Neural cell (in vitro differentiated cells): ENCODE measurements at regions not wholly inside any gene's neighbourhood (a gene's known extent, or its start where the extent isn't known, plus 50 kb on each side); places are given as distances from the start of the nearest gene placed in this dataset.

Experiments
- H2AFZ ChIP-seq: fragments of 200-600, 300-800 bp; sonication (generic), shearing (Covaris generic); 2 replicates; pipeline ENCODE4 v1.6.0; 2014; ENCODE audit warnings: low read depth, mild to moderate bottlenecking, antibody characterized with exemption, low read length, moderate library complexity
- H3F3A ChIP-seq: fragments of 200-600 bp; shearing (Covaris generic); 2 replicates; pipeline ENCODE4 v1.6.1; 2016; ENCODE audit warnings: mild to moderate bottlenecking, moderate library complexity, mixed read lengths, antibody characterized with exemption, low read length; ENCODE audit not compliant: insufficient read depth, poor library complexity, severe bottlenecking
- H3K27ac ChIP-seq: fragments of 200-600, 300-800 bp; sonication (generic), shearing (Covaris generic); 2 replicates; pipeline ENCODE4 v1.5.1; 2014; ENCODE audit warnings: mild to moderate bottlenecking, low read length, moderate library complexity
- H3K27me3 ChIP-seq: fragments of 300-800, 200-600 bp; sonication (generic), shearing (Covaris generic); 2 replicates; pipeline ENCODE4 v1.6.0; 2014; ENCODE audit warnings: mild to moderate bottlenecking, low read depth, low read length, moderate library complexity; ENCODE audit not compliant: insufficient read depth
- H3K36me3 ChIP-seq: fragments of 300-800, 200-600 bp; sonication (generic), shearing (Covaris generic); 2 replicates; pipeline ENCODE4 v1.5.1; 2014; ENCODE audit warnings: mild to moderate bottlenecking, antibody characterized with exemption, low read length, moderate library complexity; ENCODE audit not compliant: insufficient read depth
- H3K4me2 ChIP-seq: fragments of 300-800, 200-600 bp; sonication (generic), shearing (Covaris generic); 2 replicates; pipeline ENCODE4 v1.6.0; 2014; ENCODE audit warnings: mild to moderate bottlenecking, low read length
- H3K4me3 ChIP-seq: fragments of 300-800, 200-600 bp; sonication (generic), shearing (Covaris generic); 2 replicates; pipeline ENCODE4 v1.5.1; 2014; ENCODE audit warnings: mild to moderate bottlenecking, low read length, moderate library complexity
- H3K79me2 ChIP-seq: fragments of 200-600 bp; shearing (Covaris generic); replicated peaks from 2 replicates; pipeline ENCODE4 v1.6.0; 2014; ENCODE audit warnings: mild to moderate bottlenecking, low read length, moderate library complexity; ENCODE audit not compliant: insufficient read depth
- H3K9ac ChIP-seq: fragments of 300-800, 200-600 bp; sonication (generic), shearing (Covaris generic); 2 replicates; pipeline ENCODE4 v1.6.1; 2016; ENCODE audit warnings: mild to moderate bottlenecking, low read length, mixed read lengths
- H3K9me2 ChIP-seq: fragments of 200-600 bp; shearing (Covaris generic); 2 replicates; pipeline ENCODE4 v1.6.1; 2016; ENCODE audit warnings: mild to moderate bottlenecking, low read length, mixed read lengths; ENCODE audit not compliant: insufficient read depth
- H3K9me3 ChIP-seq: fragments of 200-600, 300-800 bp; sonication (generic), shearing (Covaris generic); 2 replicates; pipeline ENCODE4 v1.6.1; 2016; ENCODE audit warnings: mild to moderate bottlenecking, mixed run types, low read length, moderate library complexity, mixed read lengths
- H4K20me1 ChIP-seq: fragments of 200-600 bp; shearing (Covaris generic); 2 replicates; pipeline ENCODE4 v1.6.1; 2016; ENCODE audit warnings: mild to moderate bottlenecking, mixed run types; ENCODE audit not compliant: insufficient read depth
- CTCF ChIP-seq: fragments of 450-650 bp; IDR thresholded peaks from 2 replicates; pipeline ENCODE4 v1.5.1; 2014; ENCODE audit warnings: antibody characterized with exemption, mild to moderate bottlenecking, moderate library complexity; ENCODE audit not compliant: poor library complexity, severe bottlenecking
- EP300 ChIP-seq: fragments of 450-650 bp; conservative IDR thresholded peaks from 2 replicates; pipeline ENCODE4 v1.6.1; 2014; ENCODE audit warnings: antibody characterized with exemption, mild to moderate bottlenecking, moderate library complexity; ENCODE audit not compliant: poor library complexity, severe bottlenecking
- EZH2 ChIP-seq: fragments of 200-600, 300-800 bp; shearing (Covaris generic), sonication (generic); IDR thresholded peaks from 2 replicates; pipeline ENCODE4 v1.6.1; 2014; ENCODE audit warnings: antibody characterized with exemption, low read length, borderline replicate concordance, mild to moderate bottlenecking; ENCODE audit not compliant: insufficient read depth, poor library complexity, severe bottlenecking
- MXI1 ChIP-seq: fragments of 450-650 bp; conservative IDR thresholded peaks from 2 replicates; pipeline ENCODE4 v1.6.1; 2014; ENCODE audit warnings: antibody characterized with exemption, mild to moderate bottlenecking; ENCODE audit not compliant: poor library complexity, severe bottlenecking
- POLR2AphosphoS5 ChIP-seq: IDR thresholded peaks from 2 replicates; pipeline ENCODE4 v1.6.1; 2012
- RAD21 ChIP-seq: fragments of 450-650 bp; conservative IDR thresholded peaks from 2 replicates; pipeline ENCODE4 v1.6.1; 2014; ENCODE audit warnings: antibody characterized with exemption, mild to moderate bottlenecking, moderate library complexity
- REST ChIP-seq: IDR thresholded peaks from 2 replicates; pipeline ENCODE4 v1.6.1; 2012; ENCODE audit warnings: borderline replicate concordance
- SMC3 ChIP-seq: fragments of 450-650 bp; conservative IDR thresholded peaks from 2 replicates; pipeline ENCODE4 v1.6.1; 2014; ENCODE audit warnings: antibody characterized with exemption, mild to moderate bottlenecking, moderate library complexity; ENCODE audit not compliant: poor library complexity
- TAF1 ChIP-seq: IDR thresholded peaks from 2 replicates; pipeline ENCODE4 v1.6.1; 2012; ENCODE audit warnings: low read depth

GRCh38 chr13:76651286-76651685 lies 234.9 kb downstream of the KCTD12 start:
- Histone ChIP-seq H3K4me2 (no peak overlapping the region), H3K36me3 (no peaks in the 10 kb centered on the region), H3F3A (no peaks in the 10 kb centered on the region), H3K79me2 (no peaks in the 10 kb centered on the region), H3K27ac (no peak overlapping the region), H3K27me3 (no peaks in the 10 kb centered on the region), H3K9me3 (no peaks in the 10 kb centered on the region), H3K4me3 (no peak overlapping the region), H3K9me2 (no peaks in the 10 kb centered on the region), H4K20me1 (no peaks in the 10 kb centered on the region), H3K9ac (no peak overlapping the region), H2AFZ (no peak overlapping the region)
- TF ChIP-seq CTCF: no peak
- no peak for TF ChIP-seq EZH2
- no peak for TF ChIP-seq EP300
- no peak for TF ChIP-seq POLR2AphosphoS5
- no peak for TF ChIP-seq TAF1
- no peak for TF ChIP-seq REST
- TF ChIP-seq MXI1: no peak
- TF ChIP-seq RAD21: no peak
- TF ChIP-seq SMC3: no peak

- Histone ChIP-seq H3K36me3 (no peaks in the 10 kb centered on the region), H3K4me2 (no peak overlapping the region), H3K4me3 (no peak overlapping the region), H4K20me1 (no peaks in the 10 kb centered on the region), H3K9me2 (no peaks in the 10 kb centered on the region), H2AFZ (no peak overlapping the region), H3K27ac (no peak overlapping the region), H3K79me2 (no peaks in the 10 kb centered on the region), H3K9me3 (no peaks in the 10 kb centered on the region), H3K9ac (no peak overlapping the region), H3F3A (no peaks in the 10 kb centered on the region), H3K27me3 (no peaks in the 10 kb centered on the region)
- TF ChIP-seq POLR2AphosphoS5: no peak
- no peak for TF ChIP-seq RAD21
- TF ChIP-seq TAF1: no peak
- no peak for TF ChIP-seq SMC3
- no peak for TF ChIP-seq EZH2
- no peak for TF ChIP-seq EP300
- no peak for TF ChIP-seq CTCF
- no peak for TF ChIP-seq MXI1
- TF ChIP-seq REST: no peak
These were observed 238.7 kb downstream of the KCTD12 start for GRCh38 chr13:76647550-76647949.
